ENCODE measurements at regions not wholly inside any gene's neighbourhood (a gene's known extent, or its start where the extent isn't known, plus 50 kb on each side); places are given as distances from the start of the nearest gene placed in this dataset.
"Not testable (repeated sequence)": the region's sequence is repeated elsewhere in the genome, so short reads cannot be mapped to it uniquely, and the experiment has no call there.

DNA sequence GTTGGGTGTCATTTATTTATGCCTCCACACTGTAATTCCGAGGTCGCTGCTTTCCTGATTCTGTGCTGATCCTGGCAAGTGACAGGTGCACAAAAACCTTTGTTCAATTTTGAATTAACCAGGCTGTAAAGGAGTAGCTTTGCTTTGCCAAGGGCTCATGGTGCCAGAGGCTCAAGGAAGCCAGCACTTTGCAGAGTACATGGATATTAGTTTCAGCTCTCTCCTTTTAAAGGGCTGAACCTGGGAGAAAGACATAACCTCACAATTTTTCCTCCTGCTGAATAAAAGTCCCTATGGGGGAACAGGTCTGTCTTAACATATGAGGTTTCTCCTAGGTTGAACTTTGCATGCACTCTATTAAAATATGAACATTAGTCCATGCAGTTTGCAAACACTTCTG is 227.6 kb upstream of the WSB1 start:
- DNase-seq: no peak

DNA sequence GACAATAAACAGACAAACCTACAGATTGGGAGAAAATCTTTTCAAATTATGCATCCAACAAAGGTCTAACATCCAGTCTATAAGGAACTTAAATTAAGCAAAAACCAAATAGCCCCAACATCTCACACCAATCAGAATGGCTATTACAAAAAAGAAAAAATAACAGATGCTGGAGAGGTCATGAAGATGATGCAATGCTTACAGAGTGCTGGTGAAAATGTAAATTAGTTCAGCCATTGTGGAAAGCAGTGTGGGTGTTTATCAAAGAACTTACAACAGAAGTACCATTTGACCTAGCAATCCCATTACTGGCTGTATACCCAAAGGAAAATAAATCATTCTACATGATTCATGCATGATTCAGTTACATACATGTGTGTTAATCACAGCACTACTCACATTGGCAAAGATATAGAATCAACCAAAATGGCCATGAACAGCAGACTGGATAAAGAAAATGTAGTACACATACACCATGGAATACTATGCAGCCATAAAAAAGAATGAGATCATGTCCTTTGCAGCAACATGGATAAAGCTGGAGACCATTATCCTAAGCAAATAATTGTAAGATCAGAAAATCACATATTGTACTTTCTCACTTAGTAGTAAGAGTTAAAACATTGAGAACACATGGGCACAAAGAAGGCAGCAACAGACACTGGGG is 223.9 kb upstream of the WSB1 start:
- DNase-seq: no peak

DNA sequence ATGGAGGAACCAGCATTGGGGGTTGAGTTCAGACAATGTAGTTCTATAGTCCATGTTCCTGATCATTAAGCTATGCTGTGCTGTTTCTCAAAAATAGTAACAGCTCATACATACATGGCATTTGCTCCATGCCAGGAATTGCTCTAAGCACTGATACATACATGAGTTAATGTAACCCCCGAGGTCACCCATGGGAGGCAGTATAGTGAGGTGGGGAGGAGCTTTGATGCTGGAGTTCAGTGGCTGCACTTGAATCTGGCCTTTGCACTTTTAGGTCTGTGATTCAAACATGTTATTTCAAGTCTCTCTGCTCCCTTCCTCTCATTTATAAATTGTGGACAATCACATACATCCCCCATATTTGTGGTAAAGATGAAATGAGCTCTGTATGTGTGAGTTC is 223.1 kb upstream of the WSB1 start:
- DNase-seq: no peak

DNA sequence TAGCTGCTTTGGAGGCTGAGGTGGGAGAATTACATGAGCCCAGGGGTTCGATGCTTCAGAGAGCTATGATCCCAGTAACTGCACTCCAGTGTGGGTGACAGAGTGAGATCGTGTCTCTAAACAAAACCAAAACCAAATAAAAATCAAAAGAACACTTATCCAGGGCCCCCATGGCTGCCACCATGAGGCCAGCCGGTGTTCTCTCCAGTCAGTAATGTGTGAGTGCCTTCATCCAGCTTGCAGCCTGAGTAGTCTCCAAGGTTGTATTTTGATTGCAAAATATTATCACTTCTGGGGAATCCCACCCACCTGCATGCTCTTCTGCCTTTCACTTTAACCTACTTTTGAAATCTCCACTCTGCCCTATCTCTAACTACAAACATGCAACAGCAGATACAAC is 221.0 kb upstream of the WSB1 start:
- no peak for DNase-seq

DNA sequence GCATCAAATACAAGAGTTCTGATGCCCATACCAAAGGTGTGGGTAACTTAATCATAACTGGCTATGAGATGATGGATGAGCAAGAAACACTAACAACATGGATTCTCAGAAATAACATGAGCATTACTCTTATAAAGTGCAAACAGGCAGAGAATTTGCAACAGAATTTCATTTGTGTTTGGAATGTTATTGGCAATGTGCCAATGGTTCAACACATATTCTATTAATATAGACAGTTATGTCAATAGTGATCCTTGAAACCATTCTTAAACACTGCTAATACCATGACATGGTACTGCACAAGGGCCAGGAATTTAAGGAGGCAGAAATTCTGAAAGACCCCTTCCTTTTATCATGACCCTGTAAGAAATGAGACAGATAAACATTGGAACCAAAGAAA is 217.1 kb upstream of the WSB1 start:
- no peak for DNase-seq

DNA sequence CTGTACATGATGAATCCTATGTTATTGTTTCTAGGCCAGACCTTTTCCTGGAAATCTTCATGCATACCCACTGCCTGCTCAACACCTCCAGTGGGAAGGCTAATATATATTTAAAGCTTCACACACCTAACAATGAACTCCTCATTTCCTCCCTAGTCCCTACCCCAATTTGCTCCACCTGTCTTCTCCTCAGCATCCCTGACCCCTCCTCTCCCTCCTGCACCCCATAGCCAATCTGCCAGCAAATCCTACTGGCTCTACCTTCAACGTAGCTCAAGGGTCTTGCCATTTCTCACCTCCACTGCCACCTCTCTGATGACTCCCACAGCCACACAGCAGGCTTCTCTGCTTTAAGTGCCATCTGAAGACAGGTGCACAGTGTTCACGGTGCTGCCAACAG is 215.6 kb upstream of the WSB1 start:
- DNase-seq: no peak

DNA sequence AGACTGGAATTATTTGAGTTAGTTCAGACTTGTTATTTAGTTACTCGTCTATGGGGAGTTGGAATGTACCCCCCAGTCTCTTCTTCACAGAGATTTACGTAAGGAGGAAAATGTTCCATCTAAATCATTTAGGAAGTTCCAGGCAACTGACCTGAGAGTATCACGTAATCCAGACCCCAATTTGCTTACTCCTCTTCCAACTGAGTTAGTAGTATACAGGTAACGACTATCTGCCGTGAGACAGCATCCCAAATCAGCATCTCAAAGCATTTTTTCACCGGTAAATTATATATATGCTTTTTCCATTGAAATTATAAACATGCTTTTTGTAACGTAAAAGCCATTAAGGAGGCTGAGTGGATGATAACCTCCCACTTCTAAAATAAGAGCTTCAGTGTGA is 214.3 kb upstream of the WSB1 start:
- DNase-seq: no peak

DNA sequence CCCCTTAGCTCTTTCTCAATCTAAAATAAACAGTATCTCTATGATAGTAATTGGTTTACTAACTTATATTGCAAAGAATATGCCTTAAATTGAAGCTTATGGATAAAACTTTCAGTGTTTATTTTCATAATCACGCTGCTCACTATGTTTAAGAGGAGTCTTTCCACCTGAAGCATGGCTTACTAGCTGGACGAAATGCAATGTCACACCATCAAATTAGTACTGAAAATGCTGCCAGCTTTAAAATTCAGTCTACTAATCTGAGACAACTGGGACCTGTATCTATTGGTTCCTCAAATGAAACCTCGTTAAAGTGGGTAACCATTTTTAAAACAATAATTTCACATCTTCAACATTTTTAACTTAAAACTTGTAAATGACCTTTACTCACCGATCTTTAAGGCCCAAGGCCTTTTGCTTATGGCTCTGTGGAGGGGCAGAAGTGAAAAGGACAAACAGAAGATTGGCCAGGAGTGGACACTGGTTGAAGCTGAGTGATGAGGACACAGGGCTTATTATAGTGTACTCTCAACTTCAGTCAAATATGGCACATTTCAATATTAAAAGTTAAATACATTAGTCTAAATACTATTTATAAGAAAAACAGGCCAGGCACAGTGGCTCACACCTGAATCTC is 212.8 kb upstream of the WSB1 start:
- DNase-seq: no peak

DNA sequence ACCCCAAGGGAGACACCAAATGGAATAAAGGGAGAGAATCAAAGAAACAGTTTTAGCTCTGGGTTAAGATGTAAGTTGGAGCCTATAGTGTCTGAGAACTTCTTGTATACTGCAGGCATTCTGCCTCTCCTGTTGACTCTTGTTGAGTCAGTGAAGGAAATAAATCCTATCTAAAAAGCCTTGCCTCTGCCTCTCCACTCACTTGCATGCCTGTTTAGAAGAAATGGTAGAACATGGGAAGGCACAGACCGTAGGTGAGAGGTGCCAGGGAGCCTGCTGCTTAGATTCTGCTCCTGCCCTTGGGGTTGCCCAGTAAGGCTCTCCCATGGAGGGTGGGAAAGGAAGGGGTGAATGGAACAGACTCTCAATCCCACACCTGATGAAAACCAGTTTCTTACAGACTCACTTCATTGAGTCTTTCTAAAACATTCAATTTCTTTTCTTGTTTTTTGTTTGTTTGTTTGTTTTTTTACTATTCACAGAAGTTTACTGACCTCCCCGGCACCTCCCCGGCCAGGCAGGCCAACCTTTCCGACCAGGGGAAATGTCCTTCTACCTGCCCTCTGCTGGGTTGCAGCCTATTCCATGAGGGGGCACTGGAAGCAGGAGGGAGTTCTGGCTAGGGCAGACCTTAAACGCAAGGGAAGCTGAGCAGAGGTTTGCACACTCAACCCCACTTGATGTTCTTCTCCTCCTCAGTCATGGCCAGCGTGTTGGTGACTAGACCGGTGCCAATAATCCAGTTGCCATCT is 211.7 kb upstream of the WSB1 start:
- no peak for DNase-seq

DNA sequence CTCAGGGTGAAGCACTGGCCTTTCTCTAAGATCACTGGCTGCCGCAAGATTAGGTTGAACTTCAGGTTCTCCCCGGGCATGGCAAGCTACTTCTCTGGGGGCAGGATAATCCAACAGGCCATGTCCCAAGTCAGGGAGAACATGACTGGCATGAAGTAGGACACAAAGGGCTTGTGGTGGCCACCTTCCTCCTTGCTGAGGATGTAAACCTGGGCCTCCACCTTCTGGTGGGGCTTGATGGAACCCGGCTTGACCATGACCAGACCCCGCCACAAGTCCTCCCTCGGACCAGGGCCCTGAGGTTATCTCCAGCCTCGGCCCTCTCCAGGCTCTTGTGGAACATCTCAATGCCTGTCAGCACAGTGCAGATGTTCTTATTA is 211.1 kb upstream of the WSB1 start:
- no peak for DNase-seq

DNA sequence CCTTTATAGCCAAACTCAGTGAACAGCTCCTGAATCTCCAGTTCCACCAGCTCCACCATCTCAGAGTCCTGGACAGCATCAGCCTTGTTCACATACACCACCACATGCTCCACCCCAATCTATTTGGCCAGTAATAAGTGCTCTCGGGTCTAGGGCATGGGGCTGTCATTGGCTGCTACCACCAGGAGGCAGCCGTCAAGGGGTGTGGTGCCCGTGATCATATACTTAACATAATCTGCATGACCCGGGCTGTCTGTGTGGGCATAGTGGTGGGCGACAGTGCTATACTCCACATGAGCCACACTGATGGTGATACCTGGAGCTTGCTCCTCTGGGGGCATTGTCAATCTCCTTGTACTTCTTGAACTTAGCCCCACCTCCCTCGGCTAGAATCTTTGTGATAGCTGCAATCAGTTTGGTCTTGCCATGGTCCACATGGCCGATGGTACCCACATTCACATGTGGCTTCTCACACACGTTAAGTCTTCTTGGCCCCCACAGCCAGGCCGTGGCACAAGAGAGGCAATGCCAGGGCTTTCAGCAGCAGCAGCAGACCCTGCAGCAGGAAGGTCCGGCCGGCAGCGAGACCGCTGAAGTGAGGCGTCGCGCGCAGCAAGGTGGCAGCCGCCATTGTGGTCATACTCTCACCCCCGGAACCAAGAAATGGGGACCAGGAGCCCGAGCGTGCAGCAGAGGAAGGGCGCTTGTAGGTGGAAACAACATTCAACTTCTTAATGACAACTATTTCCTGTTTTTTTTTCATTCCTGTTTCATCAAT is 210.3 kb upstream of the WSB1 start:
- no peak for DNase-seq

DNA sequence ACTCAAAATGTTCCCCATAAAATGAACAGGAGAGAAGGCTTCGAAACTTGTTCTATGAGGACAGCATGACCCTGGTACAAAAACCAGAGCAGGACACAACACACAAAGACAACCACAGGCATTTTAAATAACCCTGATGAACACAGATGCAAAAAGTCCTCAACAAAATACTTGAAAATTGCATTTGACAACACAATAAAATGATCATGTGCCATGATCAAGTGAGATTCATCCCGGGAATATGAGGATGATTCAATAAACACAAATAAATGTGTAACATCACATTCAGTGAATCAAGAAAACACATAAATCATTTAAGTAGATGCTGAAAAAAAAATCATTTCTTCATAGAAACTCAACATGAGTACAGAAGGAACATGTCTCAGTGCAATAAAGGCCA is 208.4 kb upstream of the WSB1 start:
- DNase-seq: no peak

DNA sequence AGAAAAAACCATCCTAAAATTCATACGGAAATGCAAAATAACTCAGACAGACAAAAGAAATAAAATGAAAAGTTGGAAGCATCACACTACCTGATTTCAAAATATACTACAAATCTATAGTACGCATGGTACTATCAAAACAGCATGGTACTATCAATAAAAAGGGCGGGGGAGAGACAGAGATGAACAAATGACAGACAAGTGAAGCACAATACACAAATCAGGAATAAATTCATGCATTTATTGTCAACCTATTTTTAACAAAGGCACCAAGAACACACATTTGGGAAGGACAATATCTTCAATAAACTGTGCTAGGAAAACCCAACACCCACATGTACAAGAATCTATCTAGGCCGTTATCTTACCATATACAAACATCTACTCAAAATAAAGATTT is 207.4 kb upstream of the WSB1 start:
- DNase-seq: no peak

DNA sequence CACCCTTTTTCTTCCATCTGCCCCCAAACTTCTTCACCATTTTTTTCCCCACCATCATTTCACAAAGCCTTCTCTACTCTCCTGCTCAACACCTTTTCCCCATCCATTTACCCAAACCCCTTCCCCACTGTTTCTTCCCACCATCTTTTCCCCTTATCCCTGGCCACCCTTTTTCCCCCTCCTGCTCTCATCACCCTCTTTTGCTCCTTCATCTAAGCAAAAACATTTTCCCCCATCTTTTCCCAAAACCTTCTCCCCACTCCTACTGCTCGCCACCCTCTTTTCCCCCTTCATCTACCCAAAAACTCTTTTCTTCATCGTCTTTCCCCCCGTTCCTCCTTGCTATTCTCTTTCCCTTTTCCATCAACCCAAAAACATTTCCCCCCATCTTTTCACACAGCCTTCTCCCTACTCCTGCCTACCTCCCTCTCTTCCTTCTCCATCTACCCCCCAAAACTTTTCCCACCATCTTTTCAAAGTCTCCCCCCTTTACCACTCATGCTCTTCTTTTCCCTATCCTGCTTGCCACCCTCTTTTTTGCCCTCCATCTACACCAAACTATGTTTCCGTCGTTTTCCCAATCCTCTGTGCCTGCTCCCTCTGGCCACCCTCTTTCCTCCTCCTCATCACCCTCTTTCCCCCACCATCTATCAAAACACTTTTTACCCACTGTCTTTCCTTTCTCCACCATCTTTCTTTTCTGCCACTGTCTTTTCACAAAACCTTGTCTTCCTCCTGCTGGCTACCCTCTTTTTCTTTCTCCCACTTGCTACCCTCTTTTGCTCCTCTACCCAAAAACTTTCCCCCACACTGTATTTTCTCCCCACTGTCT is 205.8 kb upstream of the WSB1 start:
- DNase-seq: no peak

DNA sequence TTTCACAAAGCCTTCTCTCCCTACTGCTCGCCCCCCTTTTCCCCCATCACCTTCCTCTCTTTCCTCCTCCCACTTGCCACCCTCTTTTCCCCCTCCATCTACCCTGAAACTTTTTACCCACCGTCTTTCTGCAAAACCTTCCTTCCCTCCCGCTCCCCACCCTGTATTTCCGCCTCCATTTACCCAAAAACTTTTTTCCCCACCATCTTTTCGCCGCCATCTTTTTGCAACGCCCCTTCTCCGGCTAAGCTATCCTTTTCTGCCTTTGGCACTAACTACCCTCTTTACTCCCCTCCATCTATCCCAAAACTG is 205.2 kb upstream of the WSB1 start:
- no peak for DNase-seq

DNA sequence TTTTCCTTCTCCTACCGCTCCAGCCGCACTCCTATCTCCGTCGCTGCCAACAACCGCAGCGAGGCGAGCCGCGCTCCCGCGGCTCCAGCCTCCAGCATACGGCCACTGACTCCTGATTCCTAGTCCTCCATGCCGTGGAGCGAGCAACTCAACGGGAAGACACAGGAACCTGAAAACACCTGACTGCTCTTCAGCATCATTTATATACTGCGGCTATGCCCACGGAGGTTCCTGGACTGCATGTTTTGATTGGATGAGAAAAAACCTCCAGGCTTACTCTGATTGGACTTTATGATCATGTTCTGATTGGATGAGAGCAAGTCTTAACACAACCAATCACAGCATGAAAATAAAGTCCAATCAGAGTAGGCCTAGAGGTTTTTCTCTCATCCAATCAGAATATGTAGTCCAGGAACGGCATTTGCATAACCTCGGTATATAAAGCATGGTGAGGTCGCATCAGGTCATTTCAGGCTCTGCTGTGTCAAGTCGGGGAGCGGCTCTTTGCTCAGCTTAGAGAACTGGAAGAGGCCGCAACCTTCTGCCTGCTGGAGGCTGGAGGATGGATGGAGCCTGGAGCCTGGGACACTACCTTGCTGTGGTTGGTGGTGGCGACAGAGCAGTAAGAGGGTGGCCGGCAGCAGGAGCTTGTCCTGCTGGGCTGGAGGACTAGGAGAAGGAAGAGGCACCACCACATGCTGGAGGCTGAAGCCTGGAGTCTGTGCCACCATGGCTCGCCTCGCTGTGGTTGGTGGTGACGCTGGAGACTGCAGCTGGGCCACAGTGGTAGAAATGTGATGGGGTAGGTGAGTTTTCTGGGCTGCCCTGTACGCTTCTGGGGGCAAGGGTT is 204.6 kb upstream of the WSB1 start:
- DNase-seq: not testable (repeated sequence)

DNA sequence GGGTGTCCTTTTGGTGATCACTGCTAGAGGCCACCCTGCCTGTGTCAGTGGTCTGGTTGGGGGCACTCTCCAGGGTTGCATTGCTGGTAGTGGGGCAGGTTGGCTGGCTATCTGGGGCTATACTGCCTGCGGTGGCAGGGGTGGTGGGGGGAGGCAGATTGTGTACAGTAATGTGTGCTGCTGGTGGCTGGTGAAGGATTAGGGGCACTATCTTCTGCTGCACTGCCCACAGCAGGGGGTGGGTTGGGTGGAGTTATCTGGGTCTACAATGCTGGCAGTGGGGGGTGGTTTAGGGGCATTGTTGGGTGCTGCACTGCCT is 204.0 kb upstream of the WSB1 start:
- no peak for DNase-seq

DNA sequence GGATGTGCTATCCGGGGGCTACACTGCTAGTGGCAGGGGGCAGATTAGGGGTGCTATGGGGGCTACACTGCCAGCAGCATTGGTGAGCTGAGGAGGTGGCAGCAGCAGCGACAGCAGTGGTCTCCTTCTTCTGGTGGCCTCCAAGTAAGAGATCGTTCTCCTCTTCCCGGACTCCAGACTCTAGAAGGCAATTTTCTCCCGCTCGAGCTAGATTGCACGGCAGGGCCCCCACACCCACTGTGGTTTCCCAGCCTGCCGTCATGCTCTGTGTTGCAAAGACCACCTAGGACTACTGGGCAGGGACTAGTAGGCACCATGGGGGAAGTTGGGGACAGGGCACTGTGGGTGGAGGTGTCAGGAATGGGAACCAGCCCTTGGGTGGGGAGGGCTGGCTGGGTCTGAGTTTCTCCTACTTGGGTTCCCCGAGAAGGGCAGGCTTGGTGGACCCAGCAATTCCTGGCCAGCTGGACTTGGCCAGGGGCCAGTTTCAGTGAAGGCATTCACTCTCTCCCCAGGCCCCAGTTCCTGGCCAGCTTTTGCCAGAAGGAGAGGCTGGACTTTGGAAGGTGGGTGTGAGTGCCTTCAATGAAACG is 203.4 kb upstream of the WSB1 start:
- DNase-seq: not testable (repeated sequence)

DNA sequence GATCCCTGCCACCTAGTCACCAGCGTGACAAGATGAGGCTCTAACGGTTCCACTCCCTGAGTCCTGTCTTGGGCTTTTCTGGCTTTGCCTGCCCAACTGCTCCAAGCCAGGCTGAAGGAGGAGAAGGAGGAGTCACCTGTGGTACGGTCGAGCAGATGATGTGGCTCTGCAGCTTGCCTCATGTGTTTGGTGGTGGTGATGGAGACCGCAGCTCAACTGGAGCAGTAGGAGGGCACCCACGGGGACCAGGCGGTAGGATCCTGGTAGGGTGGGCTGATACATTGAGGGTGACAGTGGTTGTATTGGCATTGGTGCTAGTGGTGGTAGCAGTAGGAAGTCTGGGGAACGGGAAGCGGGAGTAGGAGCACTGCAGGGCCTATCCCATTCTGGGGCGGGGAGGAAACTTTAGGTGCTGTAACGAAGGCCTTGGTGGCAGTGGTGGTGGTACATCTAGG is 202.8 kb upstream of the WSB1 start:
- no peak for DNase-seq

DNA sequence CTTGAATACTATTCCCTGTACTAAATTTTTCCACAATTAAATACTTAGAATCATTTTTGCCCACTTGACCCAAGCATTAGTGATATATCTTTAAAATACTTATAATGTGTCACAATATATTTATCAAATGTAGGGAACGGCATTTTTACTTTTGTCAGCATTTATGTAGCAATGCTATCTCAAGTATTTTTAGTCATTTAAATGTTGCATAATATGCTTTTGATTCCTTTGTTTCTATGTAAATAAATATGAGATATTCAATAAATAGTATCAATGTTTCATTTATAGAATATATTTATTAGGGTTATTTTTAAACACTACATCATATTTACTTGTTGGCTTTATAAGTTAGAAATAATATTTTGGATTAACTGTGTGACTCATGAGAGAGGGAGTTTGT is 199.7 kb upstream of the WSB1 start:
- not testable (repeated sequence) for DNase-seq

DNA sequence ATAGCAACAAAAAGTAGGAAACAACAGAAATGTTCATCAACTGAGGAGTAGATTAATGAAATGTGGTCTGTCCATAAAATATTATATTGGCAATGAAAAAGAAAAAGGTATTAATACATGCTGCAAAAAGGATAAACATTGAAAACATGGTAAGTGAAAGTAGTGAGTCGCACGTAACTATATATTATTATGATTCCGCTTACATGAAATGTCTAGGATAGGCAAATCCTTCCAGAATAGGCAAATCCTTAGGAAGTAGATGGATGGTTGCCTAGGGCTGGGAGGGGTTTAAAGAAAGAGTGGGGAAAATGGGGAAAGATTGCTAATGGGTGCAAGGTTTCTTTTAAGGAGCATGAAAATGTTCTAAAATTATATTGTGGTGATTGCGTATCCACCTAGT is 198.1 kb upstream of the WSB1 start:
- not testable (repeated sequence) for DNase-seq

DNA sequence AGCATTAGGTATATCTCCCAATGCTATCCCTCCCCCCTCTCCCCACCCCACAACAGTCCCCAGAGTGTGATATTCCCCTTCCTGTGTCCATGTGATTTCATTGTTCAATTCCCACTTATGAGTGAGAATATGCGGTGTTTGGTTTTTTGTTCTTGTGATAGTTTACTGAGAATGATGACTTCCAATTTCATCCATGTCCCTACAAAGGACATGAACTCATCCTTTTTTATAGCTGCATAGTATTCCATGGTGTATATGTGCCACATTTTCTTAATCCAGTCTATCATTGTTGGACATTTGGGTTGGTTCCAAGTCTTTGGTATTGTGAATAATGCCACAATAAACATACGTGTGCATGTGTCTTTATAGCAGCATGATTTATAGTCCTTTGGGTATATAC is 194.6 kb upstream of the WSB1 start:
- DNase-seq: not testable (repeated sequence)

All from NCI-H2171 (cell line).